ENCODE measurements at regions not wholly inside any gene's neighbourhood (a gene's known extent, or its start where the extent isn't known, plus 50 kb on each side); places are given as distances from the start of the nearest gene placed in this dataset.
A peak's percentile ranks its signal among the peaks of the same experiment; 100 is the strongest.
"Not testable (repeated sequence)": the region's sequence is repeated elsewhere in the genome, so short reads cannot be mapped to it uniquely, and the experiment has no call there.

DNA sequence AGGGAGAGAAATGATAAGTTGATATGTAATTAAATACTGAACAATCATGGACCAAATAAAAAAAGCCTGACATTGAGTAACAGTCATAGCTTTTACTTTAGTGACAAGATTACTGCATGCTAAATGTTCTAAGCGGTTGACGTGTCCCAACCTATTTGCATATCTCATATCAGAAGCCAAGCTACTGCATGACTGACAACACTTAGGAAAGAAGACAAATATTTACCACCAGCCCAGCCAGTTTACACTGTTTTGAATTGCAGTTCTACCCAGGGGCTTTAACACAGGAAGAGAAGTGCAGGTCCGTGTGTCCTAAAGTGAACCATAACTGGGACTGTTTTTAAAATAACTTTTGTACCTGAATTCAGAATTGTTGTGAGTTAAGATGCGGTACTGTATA is 219.9 kb downstream of the PRDM9 start:
- DNase-seq, result no peak

DNA sequence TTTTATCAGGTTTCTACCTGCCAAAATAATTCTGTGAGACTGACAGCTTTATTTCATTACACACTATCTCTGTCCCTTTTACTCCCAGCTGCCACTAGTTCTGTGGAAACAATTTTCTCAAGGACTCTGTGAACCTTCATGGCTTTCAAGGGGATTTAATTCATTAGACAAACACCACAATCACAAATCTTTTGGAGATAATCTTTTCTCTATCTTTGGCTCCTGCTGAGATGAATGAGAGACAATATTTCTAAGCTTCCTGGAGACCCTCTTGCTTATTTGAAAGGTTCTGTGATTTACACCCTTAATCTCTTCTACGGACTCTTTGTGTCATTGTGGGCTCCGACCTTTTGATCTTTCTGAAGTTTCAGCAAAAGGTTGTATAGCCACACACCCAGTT is 222.6 kb downstream of the PRDM9 start:
- DNase-seq, result no peak

DNA sequence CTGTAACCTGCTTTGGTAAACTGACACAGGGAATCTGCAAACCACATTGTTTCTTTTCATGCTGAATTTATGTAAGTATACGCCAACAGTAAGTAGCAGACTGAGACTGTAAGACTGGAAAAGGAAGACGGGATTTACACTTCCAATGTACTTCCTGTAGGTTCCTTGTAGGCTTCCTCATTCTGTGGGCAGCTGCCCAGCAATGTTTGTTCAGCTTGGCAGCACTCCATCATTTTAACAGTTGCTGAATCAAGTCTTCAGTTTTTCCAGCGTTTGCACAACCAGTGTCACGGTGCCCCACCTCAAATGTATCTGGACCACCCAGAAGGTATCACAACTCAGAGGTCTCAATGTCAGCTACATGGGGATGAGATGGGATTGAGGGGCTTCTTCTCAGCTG is 232.6 kb downstream of the PRDM9 start:
- peak in 1 of 2 experiments; percentile 7 for DNase-seq

DNA sequence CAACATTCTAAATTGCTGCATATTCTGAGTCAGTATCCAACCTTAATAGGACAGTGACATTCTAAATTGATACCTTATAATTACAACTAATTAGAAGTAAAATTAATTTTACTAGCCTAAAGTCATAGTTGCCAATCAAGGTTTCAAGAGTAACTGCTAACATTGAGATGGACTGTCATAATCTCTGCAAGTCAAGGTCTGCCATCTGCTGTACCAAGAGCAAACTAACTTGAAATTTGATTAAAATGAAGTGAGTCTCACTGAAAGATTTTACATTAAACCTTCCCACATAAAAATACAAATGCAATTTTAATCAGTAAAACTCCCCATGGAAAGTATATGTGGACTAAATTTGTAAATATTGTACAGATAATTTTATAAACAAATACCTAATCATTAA is 235.3 kb downstream of the PRDM9 start:
- DNase-seq, result no peak

DNA sequence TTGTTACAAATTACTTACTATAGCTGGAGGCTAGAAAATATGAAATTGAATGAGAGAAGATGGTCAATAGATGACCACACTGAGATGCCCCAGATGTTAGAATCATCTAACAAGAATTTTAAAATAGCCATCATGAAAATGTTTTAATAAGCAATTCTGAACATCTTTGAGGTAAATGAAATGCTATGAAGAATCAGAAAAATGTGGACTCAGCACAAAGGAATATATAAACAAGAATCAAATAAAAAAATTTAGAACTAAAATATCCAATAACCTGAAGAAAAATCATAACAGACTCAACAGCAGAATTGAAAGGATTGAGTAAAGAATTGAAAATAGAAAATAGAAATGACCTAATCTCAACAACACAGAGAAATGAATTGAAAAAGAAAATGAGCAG is 248.5 kb downstream of the PRDM9 start:
- no peak for DNase-seq

DNA sequence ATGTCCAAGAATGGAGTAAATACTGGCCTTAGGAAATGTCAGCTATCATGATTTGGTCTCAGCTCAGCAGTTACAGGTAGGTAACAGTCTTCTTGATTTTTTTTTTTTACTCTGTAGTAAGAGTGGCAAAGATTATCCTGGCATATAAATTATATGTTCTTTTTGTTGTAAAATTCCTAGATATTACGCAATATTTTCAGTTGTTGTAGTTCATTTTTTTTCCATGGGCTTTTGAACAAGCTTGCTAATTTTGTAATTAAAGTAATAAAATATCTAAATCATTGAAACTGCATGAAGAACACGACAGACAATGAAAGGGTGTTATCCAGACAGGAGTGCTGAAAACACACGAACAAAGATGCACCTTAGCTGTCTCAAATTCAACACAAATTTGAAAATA is 249.4 kb downstream of the PRDM9 start:
- no peak for DNase-seq

DNA sequence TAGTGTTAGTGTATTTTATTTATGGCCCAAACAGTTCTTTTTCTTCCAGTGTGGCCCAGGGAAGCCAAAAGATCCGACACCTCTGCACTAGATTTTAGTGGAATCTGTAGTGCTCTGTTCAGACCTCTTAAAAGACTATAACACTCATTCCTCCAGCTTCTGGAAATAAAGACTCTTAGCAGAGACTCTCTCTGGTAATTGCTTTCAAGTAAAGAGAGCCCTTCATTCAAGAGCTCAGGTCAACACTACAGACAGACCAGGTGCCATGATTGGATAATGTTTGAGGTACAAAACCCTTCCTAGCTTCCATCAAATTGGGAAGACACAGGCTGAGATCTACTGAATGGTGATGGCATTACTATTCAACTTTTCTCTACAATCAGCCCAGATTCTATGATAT is 255.8 kb downstream of the PRDM9 start:
- no peak for DNase-seq

DNA sequence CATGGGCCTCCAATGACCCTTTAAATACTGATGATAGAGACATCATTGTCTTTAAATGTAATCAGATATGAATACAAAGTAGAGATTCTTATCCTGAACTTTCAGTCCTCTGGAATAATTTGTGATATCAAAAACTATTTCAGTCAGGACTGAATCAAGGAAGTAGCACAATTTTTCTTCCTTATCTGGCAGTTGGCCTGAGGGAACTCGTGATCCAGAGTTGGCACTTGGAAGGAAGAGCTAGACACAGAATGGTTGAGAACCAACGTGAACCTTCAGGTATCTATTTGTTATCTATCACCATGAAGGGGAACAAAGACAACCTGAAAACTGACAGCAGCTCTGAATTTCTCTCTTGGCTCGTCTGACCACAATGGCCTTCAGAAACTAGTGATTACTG is 269.3 kb downstream of the PRDM9 start:
- no peak for DNase-seq

DNA sequence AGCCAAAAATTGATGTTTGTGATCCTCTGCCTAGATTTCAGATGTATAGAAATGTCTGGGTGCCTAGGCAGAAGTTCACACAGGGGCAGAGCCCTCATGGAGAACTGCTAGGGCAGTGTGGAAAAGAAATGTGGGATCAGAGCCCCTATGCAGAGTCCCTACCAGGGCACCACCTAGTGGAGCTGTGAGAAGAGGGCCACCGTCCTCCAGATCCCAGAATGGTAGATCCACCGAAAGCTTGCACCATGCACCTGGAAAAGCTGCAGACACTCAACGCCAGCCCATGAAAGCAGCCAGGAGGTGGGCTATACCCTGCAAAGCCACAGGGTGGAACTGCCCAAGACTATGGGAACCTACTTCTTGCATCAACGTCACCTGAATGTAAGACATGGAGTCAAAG is 292.9 kb downstream of the PRDM9 start:
- not testable (repeated sequence) for DNase-seq

DNA sequence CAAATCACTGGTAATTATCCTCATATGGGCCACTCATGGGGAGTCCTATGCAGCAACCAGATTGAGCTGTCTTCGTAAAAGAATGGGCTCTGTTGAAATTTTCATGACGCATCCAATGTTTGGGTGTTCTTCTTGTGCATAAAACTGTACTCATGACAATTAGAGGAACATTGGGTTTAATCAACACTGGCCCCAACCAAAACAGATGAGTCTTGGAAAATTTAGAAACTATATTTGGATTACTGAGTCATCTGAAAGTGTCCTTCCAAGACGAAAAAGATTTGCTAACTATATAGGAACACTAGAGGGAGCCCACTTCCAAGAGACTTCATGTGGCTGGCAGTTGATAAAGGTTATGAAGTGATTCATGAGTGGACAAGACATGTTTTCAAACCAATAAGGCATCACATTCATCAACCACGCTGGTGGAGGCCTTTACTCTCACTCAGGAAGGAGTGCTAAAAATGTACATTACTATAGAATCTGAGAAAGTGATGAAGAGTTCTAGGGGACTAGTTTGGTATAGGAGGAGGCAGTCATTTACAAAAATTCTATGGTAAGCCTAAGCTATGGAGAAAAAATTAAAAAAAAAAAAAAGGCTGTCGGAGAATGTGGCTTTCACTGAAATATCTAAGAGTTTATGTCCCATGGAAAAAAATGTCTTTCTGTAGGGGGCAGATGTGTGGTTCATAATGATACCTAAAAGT is 313.5 kb downstream of the PRDM9 start:
- peak; percentile 67 to 89 for DNase-seq

DNA sequence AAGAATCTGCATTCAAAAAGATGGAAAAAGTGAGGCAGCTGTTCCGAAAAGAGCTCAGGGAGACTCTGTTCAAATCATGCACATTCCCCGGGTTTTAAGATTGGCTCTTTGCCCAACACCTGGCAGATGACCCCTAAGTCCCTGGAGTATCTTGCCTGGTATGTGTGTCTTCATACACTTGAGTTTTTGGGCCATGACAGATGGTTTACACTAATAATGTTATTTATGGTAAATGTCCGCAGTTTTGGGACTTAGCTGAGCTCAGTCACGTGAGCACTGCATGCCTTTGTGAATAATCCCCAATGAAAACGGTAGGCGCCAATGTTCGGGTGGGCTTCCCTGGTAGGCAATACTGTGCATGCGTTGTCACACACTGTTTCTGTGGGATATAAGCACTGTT is 316.1 kb downstream of the PRDM9 start:
- no peak for DNase-seq

DNA sequence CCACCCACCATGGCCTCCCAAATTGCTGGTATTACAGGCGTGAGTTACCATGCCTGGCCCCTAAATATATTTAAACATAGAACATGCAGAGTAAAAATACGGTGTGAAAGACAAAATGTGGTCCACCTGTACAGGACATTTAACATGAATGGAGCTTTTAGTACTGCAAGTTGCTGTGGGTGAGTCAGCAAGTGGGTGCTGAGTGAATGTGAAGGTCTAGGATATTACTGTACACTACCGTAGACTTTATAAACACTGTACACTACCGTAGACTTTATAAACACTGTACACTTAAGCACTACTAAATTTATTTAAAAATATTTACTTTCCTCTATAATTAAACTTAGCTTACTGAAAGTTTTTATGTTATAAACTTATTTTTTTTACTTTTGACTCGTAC is 317.8 kb downstream of the PRDM9 start:
- DNase-seq, result no peak

DNA sequence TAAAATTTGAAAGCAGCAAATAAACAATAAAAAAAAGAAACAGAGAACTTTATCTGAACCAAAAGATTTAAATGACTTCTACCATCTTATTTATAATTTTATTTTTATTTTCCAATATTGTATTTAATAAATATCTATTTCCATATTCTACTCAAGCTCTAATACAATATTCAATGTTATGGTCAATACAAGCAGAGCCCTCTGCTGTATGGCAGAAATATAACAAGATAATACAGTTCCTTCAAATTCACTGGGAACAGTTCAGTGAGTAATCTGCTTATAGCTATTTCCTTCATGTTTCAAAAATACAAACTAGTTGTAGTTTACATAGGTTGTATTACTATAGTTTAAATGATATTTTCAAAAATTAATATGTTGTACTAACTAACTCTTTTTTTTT is 332.7 kb downstream of the PRDM9 start:
- peak; percentile 4 to 13 for DNase-seq

DNA sequence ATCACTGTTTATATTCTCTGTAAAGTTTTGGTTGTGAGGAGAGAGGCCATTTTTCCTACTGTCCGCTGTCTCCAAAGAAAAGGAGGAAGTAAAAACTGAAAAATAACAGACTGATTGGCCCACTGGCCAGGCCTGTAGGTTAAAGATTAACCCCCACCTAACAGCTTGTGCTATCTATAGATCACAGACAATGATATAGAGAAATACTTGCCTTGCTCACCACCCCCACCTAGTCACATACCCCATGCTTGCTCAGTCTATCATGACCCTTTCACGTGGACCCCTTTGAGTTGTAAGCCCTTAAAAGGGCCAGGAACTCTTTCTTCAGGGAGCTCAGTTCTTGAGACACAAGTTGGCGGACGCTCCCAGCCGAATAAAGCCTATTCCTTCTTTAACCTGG is 357.4 kb downstream of the PRDM9 start:
- DNase-seq, result no peak

DNA sequence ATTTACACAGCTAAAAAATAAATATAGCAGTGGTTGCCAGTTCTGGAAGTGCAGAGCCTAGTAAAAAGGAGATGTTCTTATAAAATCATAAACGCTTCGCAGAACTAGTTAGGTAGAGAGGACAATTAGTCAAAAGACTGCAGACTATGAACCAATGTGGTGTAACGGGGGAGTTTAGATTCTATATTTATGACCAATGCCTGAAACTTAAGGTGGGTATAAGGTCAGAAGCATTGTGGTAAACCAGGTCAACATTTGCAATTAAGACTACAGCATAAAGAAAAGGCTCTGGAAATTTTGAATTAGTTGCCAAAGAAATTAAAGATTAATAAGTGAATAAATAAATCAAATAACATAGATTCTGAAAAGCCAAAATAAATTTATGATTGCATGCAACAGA is 370.4 kb downstream of the PRDM9 start:
- no peak for DNase-seq

DNA sequence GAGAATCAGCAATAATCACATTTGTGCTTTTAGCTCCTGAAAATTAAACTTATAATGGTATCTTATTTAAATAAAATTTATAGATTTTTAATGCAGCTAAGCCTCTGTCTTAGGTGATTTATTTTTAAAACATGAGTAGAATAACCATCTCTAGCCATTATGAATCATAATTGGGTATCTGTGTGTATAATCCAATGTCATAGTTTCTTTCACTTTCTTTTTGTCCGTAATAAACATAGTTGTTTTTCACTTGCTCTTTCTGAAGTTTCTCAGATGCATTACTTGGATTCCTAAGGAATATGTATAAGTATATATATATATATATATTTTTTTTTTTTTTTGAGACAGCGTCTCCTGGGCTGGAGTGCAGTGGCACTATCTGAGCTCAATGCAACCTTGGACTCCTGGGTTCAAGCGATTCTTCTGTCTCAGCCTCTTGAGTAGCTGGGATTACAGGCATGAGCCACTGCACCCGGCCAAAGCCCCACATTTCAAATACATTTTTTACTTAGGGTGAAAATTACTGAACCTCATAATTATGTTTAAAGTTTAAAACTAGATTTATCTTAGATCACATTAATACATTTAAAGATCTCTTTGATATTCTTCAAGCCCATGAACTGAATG is 377.1 kb downstream of the PRDM9 start:
- no peak for DNase-seq

DNA sequence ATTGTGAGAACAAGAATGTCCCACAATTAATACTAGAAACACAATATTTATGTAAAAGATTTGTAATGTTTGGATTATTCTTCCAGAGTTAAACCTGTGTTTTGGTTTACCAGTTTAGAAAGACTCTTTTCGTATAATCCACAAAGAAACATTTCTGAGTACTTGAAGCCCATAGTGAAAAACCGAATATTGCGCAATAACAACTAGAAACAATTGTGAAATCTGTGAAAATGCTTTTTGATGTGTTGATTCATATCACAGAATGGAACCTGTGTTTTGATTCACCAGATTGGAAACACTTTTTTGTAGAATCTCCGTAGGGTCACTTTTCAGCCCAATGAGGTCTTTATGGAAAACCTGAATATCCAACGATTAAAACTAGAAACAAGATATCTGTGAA is 386.2 kb downstream of the PRDM9 start:
- DNase-seq, result no peak

DNA sequence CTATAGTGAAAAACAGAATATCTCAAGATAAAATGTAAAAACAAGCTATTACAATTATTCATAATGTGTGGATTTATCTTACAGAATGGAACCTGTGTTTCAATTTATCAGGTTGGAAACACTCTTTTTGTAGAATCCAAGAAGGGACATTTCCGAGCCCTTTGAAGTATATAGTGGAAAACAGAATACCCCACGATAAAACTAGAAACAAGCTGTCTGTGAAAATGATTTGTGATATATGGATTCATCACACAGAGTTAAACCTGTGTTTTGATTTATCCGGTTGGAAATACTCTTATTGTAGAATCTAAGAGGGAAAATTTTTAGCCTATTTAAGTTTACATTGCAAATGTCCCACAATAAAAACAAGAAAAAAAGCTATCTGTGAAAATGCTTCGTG is 388.2 kb downstream of the PRDM9 start:
- no peak for DNase-seq

DNA sequence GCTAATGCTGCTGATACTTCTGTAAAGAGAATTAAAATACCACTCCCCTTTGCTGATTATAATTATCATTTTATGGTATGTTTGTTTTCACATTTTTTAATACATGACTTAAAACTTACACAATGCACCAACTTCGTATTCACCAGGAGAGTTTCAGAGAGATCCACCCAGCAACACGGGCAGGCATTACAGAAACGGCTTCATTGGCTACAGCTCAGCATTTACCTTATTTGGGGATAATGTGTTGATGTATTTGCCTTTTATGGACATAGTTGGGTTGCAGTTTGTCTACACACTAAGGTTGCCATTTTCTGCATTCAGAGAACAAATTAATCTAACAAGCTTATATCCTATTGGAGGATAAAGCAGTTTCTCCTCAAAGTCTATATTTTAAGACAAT is 423.6 kb downstream of the PRDM9 start:
- DNase-seq, result no peak

DNA sequence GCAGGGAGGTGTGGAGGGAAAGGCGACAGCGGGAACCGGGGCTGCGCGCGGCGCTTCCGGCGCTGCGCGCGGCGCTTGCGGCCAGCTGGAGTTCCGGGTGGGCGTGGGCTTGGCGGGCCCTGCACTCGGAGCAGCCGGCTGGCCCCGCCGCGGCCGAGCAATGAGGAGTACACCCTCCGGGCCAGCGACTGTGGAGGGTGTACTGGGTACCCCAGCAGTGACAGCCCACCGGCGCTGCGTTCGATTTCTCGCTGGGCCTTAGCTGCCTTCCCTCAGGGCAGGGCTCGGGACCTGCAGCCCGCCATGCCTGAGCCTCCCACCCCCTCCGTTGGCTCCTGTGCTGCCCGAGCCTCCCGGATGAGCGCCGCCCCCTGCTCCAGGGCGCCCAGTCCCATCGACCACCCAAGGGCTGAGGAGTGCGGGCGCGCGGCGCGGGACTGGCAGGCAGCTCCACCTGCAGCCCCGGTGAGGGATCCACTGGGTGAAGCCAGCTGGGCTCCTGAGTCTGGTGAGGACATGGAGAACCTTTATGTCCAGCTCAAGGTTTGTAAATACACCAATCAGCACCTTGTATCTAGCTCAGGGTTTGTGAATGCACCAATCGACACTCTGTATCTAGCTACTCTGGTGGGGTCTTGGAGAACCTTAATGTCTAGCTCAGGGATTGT is 444.0 kb downstream of the PRDM9 start:
- DNase-seq, result not testable (repeated sequence)

DNA sequence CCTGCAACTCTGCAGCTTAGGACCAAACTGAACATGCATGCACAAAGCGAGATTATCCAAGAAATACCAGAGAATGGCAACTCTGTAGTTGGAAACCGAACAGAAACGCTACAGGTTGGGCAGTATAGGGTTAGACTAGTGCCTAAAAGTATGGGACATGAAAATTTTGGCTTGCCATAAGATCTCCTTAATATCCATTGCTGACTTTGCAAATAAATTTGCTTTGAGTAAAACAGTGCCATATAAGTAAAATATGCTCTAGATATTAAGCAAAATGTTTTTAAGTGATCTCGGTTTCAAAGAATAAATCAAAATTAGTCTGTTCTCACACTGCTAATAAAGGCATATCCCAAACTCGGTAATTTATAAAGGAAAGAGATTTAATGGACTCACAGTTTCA is 456.0 kb downstream of the PRDM9 start:
- DNase-seq, result no peak

DNA sequence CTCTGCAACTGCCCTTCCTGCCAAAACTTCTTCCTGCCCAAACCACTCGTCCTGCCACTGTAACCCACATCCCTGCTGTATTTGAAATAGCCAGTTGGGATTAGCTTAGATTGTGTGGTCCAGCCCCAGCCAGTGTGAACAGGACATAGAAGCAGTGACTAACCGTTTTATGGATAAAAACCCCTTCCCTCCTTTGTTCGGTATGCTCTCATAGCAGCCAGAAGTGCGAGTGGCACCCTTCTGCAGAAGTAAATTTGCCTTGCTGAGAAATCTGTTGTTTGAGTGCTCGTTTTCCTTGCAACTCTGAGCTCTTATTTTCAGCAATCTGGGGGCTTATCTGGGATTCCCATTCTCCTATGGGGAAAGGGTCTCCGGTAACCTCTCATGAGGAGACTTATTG is 470.0 kb downstream of the PRDM9 start:
- no peak for DNase-seq

DNA sequence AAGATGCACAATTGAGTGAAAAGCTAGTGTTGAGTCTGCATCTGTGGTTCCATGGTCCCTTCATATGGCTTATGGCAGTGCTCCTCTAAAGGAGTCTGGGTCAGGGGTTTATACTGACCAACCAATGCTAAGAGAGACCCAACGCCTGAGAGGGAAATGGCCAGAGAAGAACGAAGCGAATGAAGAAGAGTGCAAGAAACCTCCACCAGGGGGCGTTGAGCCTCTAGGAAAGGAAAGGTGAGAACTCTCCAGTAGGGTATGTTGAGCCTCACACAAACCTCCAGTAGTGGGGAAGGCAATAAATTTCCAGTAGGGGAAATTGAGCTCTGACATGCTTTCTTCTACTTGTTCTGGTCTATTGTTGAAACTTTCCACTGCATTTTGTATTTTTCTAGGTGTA is 470.6 kb downstream of the PRDM9 start:
- DNase-seq, result peak; percentile 50 to 69

DNA sequence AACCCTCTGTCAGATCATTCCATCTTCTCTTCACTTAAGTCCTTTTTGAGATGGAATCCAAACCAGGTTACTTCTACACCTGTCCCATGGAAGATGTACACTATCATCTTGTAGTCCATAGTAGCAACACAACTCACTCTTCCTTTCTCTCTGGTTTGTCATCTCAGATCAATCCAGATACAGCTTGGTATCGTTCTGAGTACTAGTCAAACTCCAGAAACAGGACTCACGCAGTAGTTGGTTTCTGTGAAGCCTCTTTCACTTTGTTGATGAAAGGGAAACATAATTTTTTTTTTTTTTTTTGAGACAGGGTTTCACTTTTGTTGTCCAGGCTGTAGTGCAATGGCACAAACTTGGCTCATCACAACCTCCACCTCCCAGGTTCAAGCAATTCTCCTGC is 484.0 kb downstream of the PRDM9 start:
- DNase-seq, result no peak

Measured in Kasumi-1 (cell line).